ENCODE measurements at regions not wholly inside any gene's neighbourhood (a gene's known extent, or its start where the extent isn't known, plus 50 kb on each side); places are given as distances from the start of the nearest gene placed in this dataset.

DNA sequence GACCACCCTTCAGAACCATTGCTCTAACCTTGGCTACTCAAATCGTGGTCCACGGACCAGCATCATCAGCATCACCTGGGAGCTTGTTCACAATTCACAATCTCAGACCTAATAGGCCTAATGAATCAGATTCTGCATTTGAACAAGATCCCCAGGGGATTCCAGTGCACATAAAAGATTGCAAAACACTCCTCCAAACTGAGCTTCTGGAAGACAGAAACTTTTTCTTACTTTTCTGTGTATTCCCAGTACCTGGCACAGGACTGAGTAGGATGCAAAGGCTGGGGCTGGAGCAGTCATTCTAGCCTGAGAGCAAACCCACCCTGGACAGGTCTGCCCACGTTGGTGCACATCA is 115.1 kb upstream of the COPS8 start:
- TF ChIP-seq POLR2A (IDR thresholded peaks at IDR 0.05) = no peak
- TF ChIP-seq, protein P1, sequence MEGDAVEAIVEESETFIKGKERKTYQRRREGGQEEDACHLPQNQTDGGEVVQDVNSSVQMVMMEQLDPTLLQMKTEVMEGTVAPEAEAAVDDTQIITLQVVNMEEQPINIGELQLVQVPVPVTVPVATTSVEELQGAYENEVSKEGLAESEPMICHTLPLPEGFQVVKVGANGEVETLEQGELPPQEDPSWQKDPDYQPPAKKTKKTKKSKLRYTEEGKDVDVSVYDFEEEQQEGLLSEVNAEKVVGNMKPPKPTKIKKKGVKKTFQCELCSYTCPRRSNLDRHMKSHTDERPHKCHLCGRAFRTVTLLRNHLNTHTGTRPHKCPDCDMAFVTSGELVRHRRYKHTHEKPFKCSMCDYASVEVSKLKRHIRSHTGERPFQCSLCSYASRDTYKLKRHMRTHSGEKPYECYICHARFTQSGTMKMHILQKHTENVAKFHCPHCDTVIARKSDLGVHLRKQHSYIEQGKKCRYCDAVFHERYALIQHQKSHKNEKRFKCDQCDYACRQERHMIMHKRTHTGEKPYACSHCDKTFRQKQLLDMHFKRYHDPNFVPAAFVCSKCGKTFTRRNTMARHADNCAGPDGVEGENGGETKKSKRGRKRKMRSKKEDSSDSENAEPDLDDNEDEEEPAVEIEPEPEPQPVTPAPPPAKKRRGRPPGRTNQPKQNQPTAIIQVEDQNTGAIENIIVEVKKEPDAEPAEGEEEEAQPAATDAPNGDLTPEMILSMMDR (IDR thresholded peaks at IDR 0.05) = no peak

All from body of pancreas (tissue), 4 donors.